K562 (cell line): ENCODE measurements at regions not wholly inside any gene's neighbourhood (a gene's known extent, or its start where the extent isn't known, plus 50 kb on each side); places are given as distances from the start of the nearest gene placed in this dataset.
A peak's percentile ranks its signal among the peaks of the same experiment; 100 is the strongest.

ENCODE experiments used
- ATAC-seq: fragments of 200-7000 bp; cut with Tn5 transposase; 3 replicates; pipeline ENCODE4 v1.9.1; 2020; ENCODE audit warnings: moderate library complexity
- BruUV-seq: library from RNA; stranded (reverse); fragments of 400-500 nt; replicated peaks from 2 replicates; lab custom pipeline; 2021; lab: Mats Ljungman, UMichigan
- CTCF ChIA-PET: fragments of 300-600 bp; formaldehyde crosslinking; extraction: SDS; loops from one replicate; lab custom pipeline; 2021; ENCODE audit warnings: low intra/inter-chr PET ratio; lab: Yijun Ruan, JAX
- POLR2A ChIA-PET: fragments of 300-600, 350-650 bp; sonication (Branson Sonifier 250); formaldehyde crosslinking; extraction: SDS; loops from one replicate; lab custom pipeline; 2021; ENCODE audit warnings: antibody characterized with exemption, inconsistent platforms; lab: Yijun Ruan, JAX
- DNase-seq, 4 experiments: peaks; one replicate each; pipeline versions ENCODE4 v3.0.0 to v3.0.0-alpha.2; 2011 to 2018; ENCODE audit warnings: low spot score in 3 of 4, mixed read lengths in 3 of 4; ENCODE audit errors: extremely low read depth in 1 of 4
- FAIRE-seq: peaks from 2 replicates; lab custom pipeline; 2011; peaks lifted over from hg19 to GRCh38; lab: Jason Lieb, UNC
- H2AFZ ChIP-seq: 2 replicates; pipeline ENCODE4 v1.6.0; 2011; ENCODE audit warnings: low read depth, low read length, control low read depth, inconsistent platforms
- H3K27ac ChIP-seq: fragments of 200-600 bp; 3 replicates; pipeline ENCODE4 v1.8.0; 2011; ENCODE audit warnings: low read depth, mild to moderate bottlenecking, control low read depth, inconsistent platforms, low read length, moderate library complexity, mixed read lengths; ENCODE audit errors: extremely low read depth
- H3K27me3 ChIP-seq, 2 experiments: fragments of 300-600 bp in 1 of 2; 2 replicates in 1 of 2; 3 replicates in 1 of 2; pipeline versions ENCODE4 v1.6.0 to v1.8.0; 2011; ENCODE audit warnings: inconsistent platforms in 2 of 2, low read length in 2 of 2, mild to moderate bottlenecking in 1 of 2, mixed read lengths in 1 of 2, moderate library complexity in 1 of 2; ENCODE audit not compliant: control insufficient read depth in 2 of 2, insufficient read depth in 2 of 2
- H3K36me3 ChIP-seq: fragments of 300-600 bp; 3 replicates; pipeline ENCODE4 v1.8.0; 2011; ENCODE audit warnings: mild to moderate bottlenecking, low read length, inconsistent platforms; ENCODE audit not compliant: control insufficient read depth, insufficient read depth
- H3K4me1 ChIP-seq, 2 experiments: fragments of 200-600 bp in 1 of 2; replicated peaks in 1 of 2; 2 replicates in 1 of 2; 3 replicates in 1 of 2; pipeline versions ENCODE4 v1.5.1 to v1.8.0; 2011; ENCODE audit warnings: inconsistent platforms in 2 of 2, low read length in 2 of 2, mild to moderate bottlenecking in 1 of 2, mixed read lengths in 1 of 2, moderate library complexity in 1 of 2; ENCODE audit not compliant: control insufficient read depth in 2 of 2, insufficient read depth in 2 of 2
- H3K4me2 ChIP-seq: 2 replicates; pipeline ENCODE4 v1.6.1; 2011; ENCODE audit warnings: low read length, control low read depth, inconsistent platforms, mixed read lengths; ENCODE audit not compliant: insufficient read depth
- H3K4me3 ChIP-seq: fragments of 200-600 bp; sonication (generic), shearing (Covaris generic); 2 replicates; pipeline ENCODE4 v1.5.1; 2016; ENCODE audit warnings: control low read depth, inconsistent platforms
- H3K79me2 ChIP-seq: fragments of 200-600 bp; 3 replicates; pipeline ENCODE4 v1.8.0; 2011; ENCODE audit warnings: low read length, inconsistent platforms; ENCODE audit not compliant: control insufficient read depth, insufficient read depth
- H3K9ac ChIP-seq, 2 experiments: 2 replicates each; pipeline versions ENCODE4 v1.6.0 to v1.6.1; 2011; ENCODE audit warnings: low read depth in 2 of 2, low read length in 2 of 2, control low read depth in 1 of 2, inconsistent platforms in 1 of 2, mild to moderate bottlenecking in 1 of 2, mixed read lengths in 1 of 2; ENCODE audit not compliant: insufficient read depth in 1 of 2
- H3K9me1 ChIP-seq: one replicate; pipeline ENCODE4 v1.6.0; 2011; ENCODE audit warnings: inconsistent platforms, mild to moderate bottlenecking, low read length, moderate library complexity; ENCODE audit not compliant: control insufficient read depth, insufficient read depth
- H3K9me3 ChIP-seq: replicated peaks from 2 replicates; pipeline ENCODE4 v1.5.1; 2011; ENCODE audit warnings: low read depth, low read length, inconsistent platforms; ENCODE audit not compliant: control insufficient read depth, insufficient read depth
- H4K20me1 ChIP-seq: replicated peaks from 2 replicates; pipeline ENCODE4 v1.6.1; 2011; ENCODE audit warnings: low read length, inconsistent platforms, mixed read lengths; ENCODE audit not compliant: control insufficient read depth, insufficient read depth
- HMG20B ChIP-seq: fragments of 250-450 bp; sonication (Bioruptor Pico); IDR thresholded peaks from 2 replicates; pipeline ENCODE4 v1.5.0; 2021; ENCODE audit warnings: mild to moderate bottlenecking
- NFIC ChIP-seq: fragments of 450-650 bp; IDR thresholded peaks from 2 replicates; pipeline ENCODE4 v1.6.1; 2017; ENCODE audit warnings: mild to moderate bottlenecking, inconsistent platforms
- NFIX ChIP-seq: fragments of 250-450 bp; sonication (Bioruptor Pico); IDR thresholded peaks from 2 replicates; pipeline ENCODE4 v1.4.0; 2020; ENCODE audit warnings: low read depth, mild to moderate bottlenecking, moderate library complexity
- ZFP1 ChIP-seq: fragments of 450-650 bp; formaldehyde crosslinking; IDR thresholded peaks from 2 replicates; pipeline ENCODE4 v1.4.0; 2020; ENCODE audit warnings: mild to moderate bottlenecking, mixed read lengths
- ZKSCAN3 ChIP-seq: fragments of 250-450 bp; sonication (Bioruptor Pico); IDR thresholded peaks from 2 replicates; pipeline ENCODE4 v1.4.0; 2020
- WGBS: fragments of 100-300 bp; shearing (Covaris generic); methylation state at CpG from one replicate; pipeline ENCODE4 v1.1.6; 2016; ENCODE audit warnings: low coverage, mixed read lengths; ENCODE audit not compliant: insufficient coverage; ENCODE audit errors: missing lambda C conversion rate; 5-methylcytosine and 5-hydroxymethylcytosine counted together
- in situ Hi-C: fragments of 300-500 bp; cut with MboI; formaldehyde crosslinking; loops from 4 replicates; pipeline ENCODE4 v1.15.0; 2018; ENCODE audit warnings: inconsistent platforms, mixed read lengths
- intact Hi-C: fragments of 100-400 bp; cut with micrococcal nuclease; formaldehyde crosslinking; loops from 2 replicates; pipeline ENCODE4 v1.14.2; 2022

GRCh38 chr2:146950361-146950760, 894.5 kb upstream of the ACVR2A start:
- WGBS: 0% methylated on average over 3 of the region's 3 CpGs
- H3K36me3 ChIP-seq: no peaks in the 10 kb centered on the region
- TF ChIP-seq ZKSCAN3: no peak
- no peak for TF ChIP-seq ZFP1 (CRISPR knock-in tag)
- BruUV-seq: no TSS peak
- intact Hi-C loops (no loop called here), in situ Hi-C loops (no loop called here)
- ChIA-PET POLR2A (no interaction called here), CTCF (no interaction called here)
- H4K20me1 ChIP-seq: no peaks in the 10 kb centered on the region
- ATAC-seq (no peak), FAIRE-seq (no peak), DNase-seq (no peak)
- H3K9me3 ChIP-seq: no peaks in the 10 kb centered on the region
- H3K27ac ChIP-seq: no peak overlapping the region
- no peak overlapping the region for H2AFZ ChIP-seq
- no peak overlapping the region for H3K9ac ChIP-seq
- no peaks in the 10 kb centered on the region for H3K27me3 ChIP-seq
- no peak overlapping the region for H3K4me3 ChIP-seq
- no peak overlapping the region for H3K4me2 ChIP-seq
- no peaks in the 10 kb centered on the region for H3K4me1 ChIP-seq
- no peaks in the 10 kb centered on the region for H3K9me1 ChIP-seq
- no peaks in the 10 kb centered on the region for H3K79me2 ChIP-seq

- no peaks in the 10 kb centered on the region for H3K36me3 ChIP-seq
- no peaks in the 10 kb centered on the region for H3K4me1 ChIP-seq
- H2AFZ ChIP-seq: no peak overlapping the region
- in situ Hi-C loops (no loop called here), intact Hi-C loops (no loop called here)
- no peak overlapping the region for H3K4me3 ChIP-seq
- no peaks in the 10 kb centered on the region for H3K9me3 ChIP-seq
- H3K79me2 ChIP-seq: no peaks in the 10 kb centered on the region
- FAIRE-seq (no peak), DNase-seq (no peak), ATAC-seq (no peak)
- TF ChIP-seq HMG20B (no peak), NFIC (peak; percentile 89), NFIX (CRISPR knock-in tag) (peak; percentile 82)
- H4K20me1 ChIP-seq: no peaks in the 10 kb centered on the region
- no TSS peak for BruUV-seq
- WGBS: 0% methylated on average over 2 of the region's 2 CpGs
- H3K9ac ChIP-seq: no peak overlapping the region
- no peak overlapping the region for H3K27ac ChIP-seq
- POLR2A ChIA-PET: no interaction called here
- no peaks in the 10 kb centered on the region for H3K9me1 ChIP-seq
- no peaks in the 10 kb centered on the region for H3K27me3 ChIP-seq
- CTCF ChIA-PET: no interaction called here
- no peak overlapping the region for H3K4me2 ChIP-seq
Observed at GRCh38 chr2:146949400-146949799, 895.4 kb upstream of the ACVR2A start.
